Hematopoietic multipotent progenitor cell treated with erythropoietin and hydrocortisone succinate and interleukin-3 and kit ligand, for 8 days (in vitro differentiated cells): ENCODE measurements at regions not wholly inside any gene's neighbourhood (a gene's known extent, or its start where the extent isn't known, plus 50 kb on each side); places are given as distances from the start of the nearest gene placed in this dataset.

Experiments
- DNase-seq: peaks from one replicate; pipeline ENCODE4 v3.0.0-alpha.2; 2015

DNA sequence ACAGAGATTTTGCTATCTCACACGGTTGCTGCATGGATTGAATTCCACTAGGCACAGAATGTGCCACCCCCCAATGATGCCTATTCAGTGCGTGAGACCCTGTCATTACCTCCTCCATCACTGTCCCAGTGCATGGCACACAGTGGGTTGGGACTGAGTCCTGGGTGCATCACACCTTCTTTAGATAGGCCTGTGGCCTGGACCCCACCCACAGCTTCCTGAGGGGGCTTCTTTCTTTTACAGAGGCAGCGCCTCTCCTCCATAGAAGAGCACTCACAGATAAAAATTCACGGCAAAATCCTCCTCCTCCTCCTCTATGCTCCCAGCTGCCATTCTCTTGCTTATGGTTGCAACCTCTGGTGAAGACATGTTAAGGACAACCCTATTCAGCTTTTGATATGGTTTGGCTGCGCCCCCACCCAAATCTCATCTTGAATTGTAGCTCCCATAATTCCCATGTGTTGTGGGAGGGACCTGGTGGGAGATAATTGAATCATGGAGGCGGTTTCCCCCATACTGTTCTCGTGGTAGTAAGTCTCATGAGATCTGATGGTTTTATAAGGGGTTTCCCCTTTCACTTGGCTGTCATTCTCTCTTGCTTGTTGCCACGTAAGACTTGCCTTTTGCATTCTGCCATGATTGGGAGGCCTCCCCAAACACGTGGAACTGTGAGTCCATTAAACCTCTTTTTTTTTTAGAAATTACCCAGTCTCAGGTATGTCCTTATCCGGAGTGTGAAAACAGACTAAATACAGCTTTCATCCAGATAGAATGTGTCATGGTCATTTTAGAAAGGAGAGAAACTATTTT lies 147.6 kb downstream of the KLF13 start:
- no peak for DNase-seq

DNA sequence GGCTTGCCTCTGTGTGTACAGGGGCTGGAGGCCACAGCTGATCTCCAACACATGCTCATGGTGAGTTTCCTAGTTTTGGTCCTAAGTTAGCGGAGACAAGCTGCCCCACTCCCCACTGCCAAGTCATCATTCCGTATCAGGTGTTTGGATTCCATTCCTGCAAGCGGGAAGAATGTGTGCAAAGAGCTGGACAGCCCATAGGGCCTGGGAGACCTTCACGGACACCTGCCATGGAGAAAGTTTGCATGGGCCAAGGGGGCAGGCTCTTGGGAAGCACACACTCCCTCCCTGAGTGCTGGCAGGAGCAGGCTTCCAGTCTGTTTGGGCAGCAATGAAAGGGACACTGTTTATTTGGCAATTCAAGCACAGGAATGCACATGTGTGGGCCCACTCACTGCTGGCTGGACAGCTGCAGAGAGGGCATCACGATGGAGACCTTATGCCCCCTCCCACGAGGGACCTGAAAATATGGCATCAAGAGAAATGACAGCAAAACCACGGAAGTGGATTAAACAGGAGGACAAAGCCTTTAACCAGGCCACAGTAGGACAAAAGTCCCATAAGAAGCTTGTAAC lies 149.7 kb downstream of the KLF13 start:
- DNase-seq = no peak

DNA sequence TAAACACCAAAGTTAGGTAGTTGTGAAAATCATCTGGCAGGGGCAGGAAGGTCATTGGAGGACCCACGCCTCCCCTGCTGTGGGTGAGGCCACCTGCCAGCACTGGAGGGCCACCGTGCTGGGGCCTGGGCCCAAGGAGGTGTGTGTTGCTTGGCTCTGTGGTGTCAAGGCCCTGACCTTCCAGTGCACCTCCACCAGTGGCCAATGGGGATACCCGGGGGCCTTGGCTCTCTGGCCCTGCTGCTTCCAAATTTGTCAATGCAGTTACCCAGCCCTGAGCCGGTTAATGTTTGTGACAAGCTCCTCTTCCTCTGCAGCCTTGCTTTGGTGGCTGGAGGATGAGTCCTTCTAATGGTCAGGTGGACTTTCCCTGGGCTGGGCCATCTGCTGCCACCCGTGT lies 150.2 kb downstream of the KLF13 start:
- no peak for DNase-seq

DNA sequence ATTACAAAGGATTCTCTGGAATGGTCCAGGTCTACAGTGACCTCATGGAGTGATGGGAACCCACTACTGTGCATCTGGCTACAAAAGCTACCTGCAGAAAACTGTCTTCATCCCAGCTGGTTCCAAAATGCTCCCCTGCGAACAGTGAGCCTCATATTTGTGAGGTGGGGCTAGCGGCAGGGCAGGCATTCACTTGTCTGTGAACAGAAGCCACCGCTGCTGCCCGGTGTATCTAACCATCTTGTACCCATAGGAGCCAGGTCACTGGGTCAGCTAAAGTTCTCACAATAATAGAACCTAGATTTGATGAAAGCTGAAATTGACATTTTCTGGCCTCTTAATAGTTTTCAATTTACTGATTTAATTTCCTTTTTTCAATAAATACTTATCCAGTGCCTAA lies 150.7 kb downstream of the KLF13 start:
- DNase-seq = no peak

DNA sequence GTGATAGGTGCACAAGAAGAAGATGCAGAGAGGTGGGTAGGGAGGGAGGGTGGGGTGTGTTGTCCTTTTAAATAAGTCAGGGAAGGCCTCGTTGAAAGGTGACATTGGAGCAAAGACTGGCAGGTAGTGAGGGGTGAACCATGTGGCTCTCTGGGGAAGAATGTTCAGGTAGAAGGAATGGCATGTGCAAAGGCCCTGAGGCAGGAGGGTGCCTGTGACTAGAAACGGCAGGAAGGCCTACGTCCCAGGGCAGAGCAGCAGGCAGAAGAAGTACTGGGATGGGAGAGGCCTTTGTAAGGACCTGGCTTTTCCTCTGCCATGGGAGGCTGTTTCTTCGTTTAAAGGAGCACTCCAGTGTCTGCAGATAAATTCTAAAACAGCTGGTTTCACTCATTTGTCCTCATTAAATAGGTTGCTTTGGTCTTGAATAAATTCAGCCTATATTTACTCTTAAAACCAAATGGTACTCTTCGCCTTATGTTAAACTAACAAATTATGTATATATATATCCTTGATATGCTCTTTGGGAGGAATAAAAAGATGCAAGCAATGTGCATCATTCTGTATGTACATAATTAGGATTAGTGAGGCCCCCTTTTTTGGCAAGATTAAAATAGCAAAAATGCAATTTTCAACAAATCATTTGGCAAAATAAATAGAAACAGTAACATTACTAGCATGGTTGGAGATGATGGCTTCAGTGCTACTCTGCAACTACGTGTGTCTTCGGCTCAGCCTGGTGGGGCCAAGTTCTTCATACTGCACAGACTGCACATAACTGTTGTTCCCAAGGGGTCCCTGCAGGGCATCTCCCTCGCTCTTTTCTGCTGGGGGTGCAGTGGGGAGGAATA lies 151.4 kb downstream of the KLF13 start:
- no peak for DNase-seq

DNA sequence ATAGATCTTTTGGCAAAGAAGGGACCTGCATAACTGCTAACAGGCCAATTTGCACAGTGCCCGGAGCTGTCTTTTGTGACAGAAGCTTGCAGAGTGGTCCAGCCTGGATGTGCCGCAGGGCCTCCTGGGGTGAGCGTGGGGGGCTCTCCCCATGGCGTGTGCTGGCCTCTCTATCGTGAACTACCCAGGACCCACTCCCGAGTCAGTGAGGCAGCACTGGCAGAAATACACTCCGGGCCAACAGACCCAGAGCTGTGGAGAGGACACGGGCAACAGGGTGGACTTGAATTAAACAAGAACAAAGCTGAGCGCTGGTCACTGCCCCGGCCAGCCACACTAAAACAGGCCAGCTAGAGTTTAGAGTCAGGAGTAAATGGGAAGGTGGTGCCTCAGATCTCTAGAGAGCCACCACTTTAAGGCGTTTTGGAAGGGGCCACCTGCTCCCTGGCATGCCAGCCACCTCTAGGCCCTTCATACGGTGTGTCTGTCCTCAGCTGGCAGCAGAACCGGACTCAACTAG lies 152.1 kb downstream of the KLF13 start:
- no peak for DNase-seq

DNA sequence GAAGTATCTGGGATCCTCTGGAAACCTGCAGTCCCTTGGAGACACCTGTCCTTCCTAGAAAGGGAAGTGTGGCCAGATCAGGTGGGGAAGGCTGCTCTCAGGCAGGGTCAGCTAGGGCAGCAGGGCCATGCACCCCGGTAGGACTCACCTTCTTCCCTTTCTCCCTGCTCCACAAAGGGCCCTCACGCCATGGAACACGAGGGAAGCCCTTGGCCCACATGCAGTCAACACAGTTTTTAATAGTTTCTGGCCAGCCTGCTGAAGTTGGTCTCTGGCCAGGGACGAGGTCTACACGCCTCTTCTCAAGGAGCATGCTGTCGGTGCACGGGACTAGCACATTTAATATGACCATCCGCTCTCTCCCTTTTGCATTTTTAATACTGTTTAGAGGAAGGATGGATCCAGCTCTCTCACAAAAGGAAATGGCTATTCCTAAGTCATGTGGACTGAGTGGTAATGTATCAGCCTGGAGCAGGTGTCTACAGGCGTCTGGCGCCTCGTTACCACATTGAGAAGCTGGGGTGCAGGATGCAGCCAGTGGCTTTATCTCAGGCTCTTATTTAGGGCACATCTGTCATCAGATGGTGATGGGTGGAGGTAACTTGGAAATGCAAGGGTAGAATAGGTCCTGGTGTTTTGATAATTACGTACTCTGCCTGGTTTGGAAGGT lies 153.9 kb downstream of the KLF13 start:
- peak; percentile 55 for DNase-seq

DNA sequence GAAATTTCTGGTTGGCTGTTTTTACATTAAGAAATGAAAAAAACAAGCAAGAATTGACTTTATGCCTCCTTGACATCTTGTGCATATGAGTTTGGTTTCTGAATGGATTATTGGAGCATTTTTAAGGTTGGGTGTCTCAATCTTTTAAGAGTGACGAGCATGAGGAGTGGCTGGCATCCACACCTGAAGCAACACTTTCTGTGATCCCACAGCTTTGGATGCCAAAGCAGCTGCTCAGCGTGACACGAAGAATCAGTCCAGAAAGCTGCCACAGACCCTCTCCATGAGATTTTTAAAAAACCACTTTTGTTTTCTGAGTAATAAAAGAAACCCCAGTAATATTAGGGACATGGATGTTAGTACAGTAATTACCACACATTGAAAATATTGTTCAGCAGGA lies 154.5 kb downstream of the KLF13 start:
- DNase-seq = no peak

DNA sequence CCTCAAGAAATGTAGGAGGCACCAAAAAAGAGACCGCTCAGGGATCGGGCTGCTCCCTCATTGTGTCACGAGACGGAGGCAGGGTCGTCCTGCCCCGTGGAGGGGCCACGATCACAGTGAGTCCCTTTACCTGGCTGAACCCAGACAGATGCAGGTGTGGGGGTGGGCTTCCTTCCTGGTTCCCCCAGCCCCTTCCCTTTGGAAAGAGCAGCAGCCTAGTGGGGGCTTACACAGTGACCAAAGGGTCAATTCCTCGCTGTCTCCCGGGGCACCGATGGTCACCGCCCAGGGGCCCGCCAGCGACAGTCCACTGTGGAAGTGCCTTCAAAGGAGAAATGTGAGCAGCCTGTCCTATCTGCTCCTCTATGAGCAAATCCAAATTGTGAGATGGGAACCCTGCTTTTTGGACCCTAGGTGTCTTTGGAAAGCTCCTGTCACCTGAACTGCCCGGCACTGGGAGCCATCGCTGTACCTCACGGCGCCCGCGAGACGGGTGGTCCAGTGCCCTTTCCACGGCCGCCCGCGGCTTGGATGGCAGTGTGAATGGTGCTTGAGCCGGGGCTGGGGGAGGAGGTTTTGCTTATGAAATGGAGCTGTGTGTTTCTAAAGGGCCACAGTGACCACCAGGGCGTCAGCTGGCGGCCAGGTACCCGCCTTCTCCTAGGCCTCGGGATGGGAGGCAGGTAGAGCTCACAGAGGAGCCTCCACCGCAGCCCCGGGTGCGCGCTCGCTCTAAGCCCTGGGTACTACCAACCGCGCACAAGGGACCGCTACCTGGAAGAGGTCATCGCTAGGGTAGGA lies 155.7 kb downstream of the KLF13 start:
- DNase-seq = no peak

DNA sequence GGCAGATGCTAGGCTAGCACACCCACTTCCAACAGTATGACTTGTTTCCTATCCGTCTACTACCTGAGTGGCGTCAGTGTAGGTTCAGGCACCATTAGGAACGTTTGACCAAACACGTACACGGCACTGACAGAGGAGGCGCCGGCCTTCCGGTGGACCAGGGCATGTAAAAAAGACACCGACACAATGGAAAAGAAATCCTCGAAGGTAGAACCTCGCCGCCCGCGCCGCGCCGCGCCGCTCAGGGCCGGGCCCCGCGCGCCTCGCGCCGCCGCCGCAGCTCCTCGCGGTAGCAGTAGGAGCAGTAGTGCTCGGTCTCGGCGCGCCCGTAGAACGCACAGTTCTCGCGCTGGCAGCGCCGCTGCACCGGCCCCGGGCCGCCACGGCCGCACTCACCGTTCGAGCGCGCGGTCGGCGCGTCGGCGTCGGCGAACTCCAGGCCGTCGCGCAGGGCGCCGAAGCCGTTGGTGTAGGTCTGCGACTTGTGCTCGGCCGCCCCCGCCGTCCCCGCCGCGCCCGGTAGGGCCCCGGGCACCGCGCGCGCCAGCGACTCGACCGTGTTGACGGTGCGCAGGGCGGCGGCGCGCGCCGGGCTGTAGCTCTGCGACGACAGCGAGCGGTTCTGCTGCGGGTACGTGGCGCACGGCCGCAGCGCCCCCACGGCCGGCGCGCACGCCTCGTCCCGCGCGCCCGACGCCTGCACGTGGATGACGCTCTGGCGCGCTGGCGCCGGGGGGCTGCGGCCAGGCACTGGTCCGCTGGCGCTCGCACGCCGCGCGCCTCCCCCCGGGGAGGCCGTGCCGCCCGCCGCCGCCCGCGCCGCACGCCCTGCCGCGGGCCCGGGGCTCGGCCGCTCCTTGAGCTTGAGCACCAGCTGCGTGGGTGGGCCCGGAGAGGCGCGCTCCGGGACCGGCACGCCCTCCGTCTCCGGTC lies 156.7 kb downstream of the KLF13 start:
- peak; percentile 23 for DNase-seq

DNA sequence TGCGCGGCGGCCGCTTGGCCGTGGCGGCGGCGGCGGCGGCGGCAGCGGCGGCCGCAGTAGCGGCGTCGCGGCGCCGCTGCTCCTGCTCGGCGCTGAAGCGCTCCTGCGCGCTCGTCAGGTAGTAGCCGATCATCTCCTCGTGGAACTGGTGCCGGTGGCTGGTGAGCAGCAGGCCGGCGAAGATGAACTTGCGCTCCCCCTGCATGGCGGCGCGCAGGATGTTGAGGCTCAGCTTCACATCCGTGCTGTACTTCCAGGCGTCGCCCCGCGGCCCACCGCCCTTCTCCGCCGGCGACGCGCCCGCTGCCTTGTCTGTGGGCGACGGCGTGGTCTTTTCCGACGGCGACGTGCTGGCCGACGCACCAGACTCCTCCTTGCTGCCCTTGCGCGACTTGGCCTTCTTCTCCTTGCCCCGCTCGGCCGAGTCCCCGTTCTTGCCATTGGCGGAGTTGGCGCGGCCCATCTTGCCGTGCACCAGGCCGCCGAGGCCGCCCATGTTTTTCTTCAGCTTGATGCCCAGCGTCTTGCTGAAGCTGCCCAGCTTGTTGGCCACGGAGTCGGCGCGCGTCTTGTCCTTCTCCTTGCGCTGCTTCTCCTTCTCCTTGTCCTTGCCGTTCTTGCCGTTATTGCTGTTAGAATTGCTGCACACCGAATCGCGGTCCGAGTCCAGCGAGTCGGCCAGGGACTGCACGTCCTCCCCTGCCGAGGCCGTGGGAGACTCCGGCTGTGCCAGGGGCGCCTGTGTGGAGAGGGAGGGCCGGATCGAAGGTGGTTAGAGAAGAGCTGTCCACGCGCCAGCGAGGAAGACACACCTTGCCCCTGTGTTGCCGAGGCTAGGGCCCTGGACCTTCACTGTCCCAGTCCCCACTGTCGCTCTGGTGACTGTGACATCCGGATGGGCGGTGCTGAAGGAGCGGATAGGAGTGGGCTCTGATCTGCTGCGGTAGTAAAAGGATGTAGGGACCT lies 157.6 kb downstream of the KLF13 start:
- DNase-seq = no peak

DNA sequence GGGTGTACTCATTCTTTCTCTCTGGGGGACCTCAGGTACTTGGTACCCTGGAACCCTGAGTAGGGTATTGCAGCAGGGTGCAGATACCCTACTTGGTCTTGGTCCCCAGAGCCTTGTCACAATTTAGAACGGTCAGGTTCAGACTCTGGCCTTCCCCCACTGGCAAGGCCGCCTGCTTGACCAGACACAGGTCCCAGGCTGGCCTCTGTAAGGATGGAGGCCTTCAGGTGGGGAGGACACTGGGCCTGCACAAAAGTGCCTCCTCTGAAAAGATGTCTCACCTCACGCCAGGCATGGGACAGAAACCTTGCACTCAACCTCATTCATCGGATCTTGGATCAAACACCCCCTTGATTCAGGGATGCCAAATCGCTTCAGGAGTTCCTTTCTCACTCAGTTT lies 158.4 kb downstream of the KLF13 start:
- DNase-seq = no peak

DNA sequence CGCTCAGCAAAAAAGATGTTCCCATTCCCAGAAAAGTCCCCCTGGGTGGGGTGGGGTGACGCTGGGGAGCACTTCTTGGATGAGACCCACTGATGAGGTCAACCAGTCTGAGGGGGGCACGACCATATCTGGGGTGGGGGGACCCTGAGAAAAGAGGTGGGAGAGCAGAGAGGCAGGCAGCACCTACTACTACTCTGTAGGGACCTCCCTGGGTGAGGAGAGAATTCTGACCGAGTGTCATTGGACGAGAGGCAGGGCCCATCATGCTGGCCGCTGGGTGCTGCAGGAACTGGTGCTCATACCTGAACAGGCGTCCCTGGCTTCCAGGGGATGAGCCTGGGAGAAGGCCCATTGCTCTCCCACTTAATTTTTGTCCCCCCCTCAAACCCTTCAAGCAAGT lies 158.8 kb downstream of the KLF13 start:
- DNase-seq = no peak

DNA sequence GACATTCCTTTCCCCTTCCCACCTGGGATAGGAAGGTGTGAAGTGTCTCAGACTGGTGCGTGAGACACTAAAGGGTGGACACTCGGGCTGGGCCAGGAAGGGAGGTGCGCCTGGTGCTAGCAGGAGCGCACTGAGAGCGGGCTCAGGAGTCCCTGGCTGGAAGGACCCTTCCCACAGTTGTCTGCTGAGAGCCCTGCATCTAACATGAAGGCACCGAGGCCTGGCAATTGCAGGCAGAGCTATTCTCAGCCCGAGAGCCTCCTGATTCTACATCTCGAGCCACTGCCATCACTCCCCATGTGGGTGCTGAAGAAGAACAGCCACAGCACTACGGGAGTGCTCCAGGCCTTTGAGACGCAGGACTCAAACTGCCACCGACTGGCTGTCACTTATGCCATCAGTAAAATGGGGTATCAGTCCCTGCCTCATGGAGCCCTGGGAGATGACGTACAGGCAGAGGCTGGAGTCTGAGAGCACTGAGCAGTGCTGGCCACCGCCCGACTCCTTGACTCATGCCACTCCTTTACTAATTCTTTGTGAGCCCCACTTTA lies 159.4 kb downstream of the KLF13 start:
- DNase-seq = peak; percentile 9

DNA sequence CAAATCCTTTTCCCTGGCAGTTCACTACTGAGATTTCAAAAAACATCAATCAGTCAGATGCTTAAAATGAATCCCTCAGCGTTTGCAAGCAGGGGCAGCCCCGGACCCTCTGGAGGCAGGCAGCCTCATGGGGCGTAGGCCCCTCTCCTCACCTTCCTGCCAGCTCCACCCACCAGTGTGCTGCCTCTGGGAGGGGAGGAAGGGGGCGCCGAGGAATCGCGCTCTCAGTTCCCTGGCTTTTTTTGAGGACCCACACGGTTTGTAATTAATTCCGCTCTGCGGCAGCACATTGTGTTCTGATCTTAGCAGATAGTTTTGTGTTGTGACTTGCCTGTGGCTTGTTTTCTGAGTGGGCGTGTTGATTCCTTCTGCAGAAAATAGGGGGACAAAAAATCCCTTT lies 159.9 kb downstream of the KLF13 start:
- no peak for DNase-seq

DNA sequence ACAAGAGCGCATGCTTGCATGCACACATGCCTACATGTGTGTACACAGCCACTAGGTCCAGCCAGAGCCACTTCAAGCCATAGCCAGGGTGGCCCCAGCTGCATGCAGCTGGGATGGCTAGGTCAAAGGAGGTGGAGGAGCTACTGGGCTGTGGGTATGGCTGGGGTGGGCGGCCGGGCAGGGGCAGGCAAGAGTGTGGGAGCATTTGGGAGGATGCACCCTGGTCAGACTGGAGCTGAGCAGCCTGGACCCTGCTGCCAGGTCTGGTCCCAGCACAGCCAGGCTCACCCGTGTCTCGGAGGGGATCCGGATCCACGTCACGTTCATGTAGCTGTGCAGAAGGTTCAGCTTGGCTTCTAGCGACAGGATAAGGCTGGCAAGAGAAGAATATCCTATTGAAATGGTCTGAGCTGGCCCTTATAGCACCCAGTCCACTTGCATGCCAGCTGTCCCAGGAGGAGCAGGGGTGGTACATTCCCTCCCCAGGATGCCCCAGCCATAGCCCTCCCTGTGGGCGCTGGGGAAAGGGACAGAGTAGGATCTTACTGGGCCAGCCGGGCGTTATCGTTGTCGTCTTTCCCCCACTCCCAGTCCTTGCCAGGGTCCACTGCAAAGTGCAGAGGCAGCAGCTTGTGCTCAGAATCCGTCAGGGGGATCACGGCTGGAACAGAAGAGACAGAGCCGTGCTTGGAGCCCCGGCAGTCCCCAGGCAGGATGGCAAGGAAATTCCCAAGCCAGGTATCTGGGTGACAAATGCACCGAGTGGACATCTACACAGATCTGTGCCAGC lies 160.5 kb downstream of the KLF13 start:
- no peak for DNase-seq

DNA sequence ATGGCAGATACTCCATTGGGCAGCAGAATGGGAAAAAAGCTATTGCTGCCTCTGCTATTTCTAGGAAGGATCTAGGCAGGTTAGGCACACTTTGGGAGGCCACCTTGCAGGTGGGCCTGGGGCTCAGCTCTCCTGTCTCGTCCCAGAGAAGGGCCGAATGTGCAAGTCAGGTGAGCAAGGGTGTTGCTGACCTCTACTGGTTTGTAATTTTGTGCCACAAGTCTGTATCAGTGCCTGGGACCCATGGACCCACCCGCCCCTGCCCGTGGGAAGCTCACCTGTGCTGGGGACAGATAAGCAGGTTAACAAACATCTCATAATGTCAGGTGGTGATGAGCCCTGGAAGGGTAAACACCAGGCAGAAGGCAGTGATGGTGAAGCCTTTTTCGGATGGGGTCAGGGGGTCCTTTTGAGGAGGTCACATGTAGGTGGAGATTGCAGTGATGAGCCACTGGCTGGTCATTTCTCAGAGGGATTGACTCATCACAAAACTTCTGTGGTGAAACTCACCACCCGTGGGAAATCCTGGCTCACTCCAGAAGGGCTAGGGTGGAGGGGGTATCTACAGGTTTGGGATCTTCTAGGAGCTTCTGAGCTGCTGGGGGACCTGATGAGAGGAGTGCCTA lies 161.3 kb downstream of the KLF13 start:
- no peak for DNase-seq
